GM13976 (cell line): ENCODE measurements at regions not wholly inside any gene's neighbourhood (a gene's known extent, or its start where the extent isn't known, plus 50 kb on each side); places are given as distances from the start of the nearest gene placed in this dataset.

Source experiments
- DNase-seq: peaks from one replicate; pipeline ENCODE4 v3.0.0; 2012; ENCODE audit warnings: low spot score
- CTCF ChIP-seq: IDR thresholded peaks from 2 replicates; pipeline ENCODE4 v1.5.1; 2012; ENCODE audit warnings: borderline replicate concordance, mild to moderate bottlenecking; ENCODE audit not compliant: insufficient read depth; ENCODE audit errors: extremely low read depth, missing control alignments, control extremely low read depth
- in situ Hi-C: fragments of 300-500 bp; cut with MboI; formaldehyde crosslinking; loops from one replicate; pipeline ENCODE4 v1.12.0; 2022; ENCODE audit warnings: low sequenced_read_pairs, mixed read lengths, inconsistent platforms; ENCODE audit not compliant: unreplicated experiment

- in situ Hi-C loops, result no loop called here
- TF ChIP-seq CTCF, result peak; percentile 27
- no peak for DNase-seq
Measured at GRCh38 chr2:102975996-102976975, 214.5 kb downstream of the TMEM182 start.

- no peak for DNase-seq
- no peak for TF ChIP-seq CTCF
- in situ Hi-C loops, result no loop called here
Measured at GRCh38 chr2:102977426-102978090, 215.7 kb downstream of the TMEM182 start.

GRCh38 chr2:102978091-102978490, 216.3 kb downstream of the TMEM182 start:
- no peak for TF ChIP-seq CTCF
- in situ Hi-C loops, result no loop called here
- DNase-seq, result no peak

- in situ Hi-C loops, result no loop called here
- no peak for TF ChIP-seq CTCF
- DNase-seq, result no peak
Measured at GRCh38 chr2:102979429-102979828, 217.6 kb downstream of the TMEM182 start.

- DNase-seq, result no peak
- in situ Hi-C loops, result no loop called here
- no peak for TF ChIP-seq CTCF
Measured at GRCh38 chr2:102983786-102984185, 222.0 kb downstream of the TMEM182 start.

GRCh38 chr2:102986826-102987490, 225.1 kb downstream of the TMEM182 start:
- no peak for TF ChIP-seq CTCF
- in situ Hi-C loops, result no loop called here
- no peak for DNase-seq
